H1 (cell line): ENCODE measurements at regions not wholly inside any gene's neighbourhood (a gene's known extent, or its start where the extent isn't known, plus 50 kb on each side); places are given as distances from the start of the nearest gene placed in this dataset.

Source experiments
- CTCF ChIA-PET: fragments of 300-600 bp; sonication (Branson Sonifier 250); formaldehyde crosslinking; loops from one replicate; lab custom pipeline; 2021; ENCODE audit not compliant: partially characterized antibody; lab: Charles Lee
- POLR2A ChIA-PET: fragments of 300-600 bp; sonication (Branson Sonifier 250); formaldehyde crosslinking; loops from one replicate; lab custom pipeline; 2021; ENCODE audit warnings: inconsistent platforms; ENCODE audit not compliant: partially characterized antibody; lab: Charles Lee
- DNase-seq, 2 experiments: peaks; one replicate each; pipeline versions ENCODE4 v3.0.0 to v3.0.0-alpha.2; 2010 to 2022; ENCODE audit warnings: low spot score in 2 of 2, low read depth in 1 of 2, mixed read lengths in 1 of 2
- FAIRE-seq: peaks from 2 replicates; lab custom pipeline; 2011; peaks lifted over from hg19 to GRCh38; lab: Jason Lieb, UNC
- H2AFZ ChIP-seq: 2 replicates; pipeline ENCODE4 v1.8.1; 2012; ENCODE audit warnings: low read length, inconsistent platforms
- H2AK5ac ChIP-seq: 2 replicates; pipeline ENCODE4 v1.6.1; 2013; ENCODE audit warnings: low read depth, low read length
- H2BK120ac ChIP-seq: replicated peaks from 2 replicates; pipeline ENCODE3; 2013; ENCODE audit warnings: low read depth, low read length, inconsistent platforms
- H2BK12ac ChIP-seq: 2 replicates; pipeline ENCODE4 v1.6.1; 2013; ENCODE audit warnings: low read depth, low read length
- H2BK15ac ChIP-seq: 2 replicates; pipeline ENCODE4 v1.6.1; 2013; ENCODE audit warnings: low read length
- H2BK20ac ChIP-seq: 2 replicates; pipeline ENCODE4 v1.6.1; 2013; ENCODE audit warnings: low read length
- H2BK5ac ChIP-seq: 2 replicates; pipeline ENCODE4 v1.6.1; 2013; ENCODE audit warnings: low read depth, low read length
- H3K14ac ChIP-seq: 2 replicates; pipeline ENCODE4 v1.6.1; 2013; ENCODE audit warnings: inconsistent platforms; ENCODE audit not compliant: insufficient read length
- H3K18ac ChIP-seq: 2 replicates; pipeline ENCODE4 v1.6.1; 2013; ENCODE audit warnings: low read length; ENCODE audit errors: extremely low read depth
- H3K23ac ChIP-seq: 2 replicates; pipeline ENCODE4 v1.6.1; 2013; ENCODE audit warnings: inconsistent platforms; ENCODE audit not compliant: insufficient read length
- H3K23me2 ChIP-seq: 2 replicates; pipeline ENCODE4 v1.6.1; 2013; ENCODE audit warnings: low read depth, low read length
- H3K27ac ChIP-seq: 2 replicates; pipeline ENCODE4 v1.6.1; 2011; ENCODE audit warnings: low read depth, low read length, inconsistent platforms
- H3K27me3 ChIP-seq, 4 experiments: replicated peaks in 1 of 4; 1 replicate in 1 of 4; 2 replicates in 3 of 4; pipeline versions ENCODE4 v1.6.1 to v1.8.1; 2011 to 2013; ENCODE audit warnings: low read length in 3 of 4, mild to moderate bottlenecking in 3 of 4, inconsistent platforms in 2 of 4, mixed read lengths in 2 of 4, moderate library complexity in 1 of 4; ENCODE audit not compliant: control insufficient read depth in 3 of 4, insufficient read depth in 3 of 4; ENCODE audit errors: extremely low read depth in 1 of 4
- H3K36me3 ChIP-seq, 4 experiments: 2 replicates each; pipeline versions ENCODE4 v1.6.1 to v1.8.1; 2011 to 2013; ENCODE audit warnings: mild to moderate bottlenecking in 4 of 4, low read length in 3 of 4, moderate library complexity in 2 of 4, control low read depth in 1 of 4, inconsistent platforms in 1 of 4; ENCODE audit not compliant: insufficient read depth in 4 of 4, control insufficient read depth in 2 of 4
- H3K4ac ChIP-seq: replicated peaks from 2 replicates; pipeline ENCODE3; 2013; ENCODE audit warnings: low read length, low read depth, mixed read lengths, inconsistent platforms; ENCODE audit not compliant: insufficient read length
- H3K4me1 ChIP-seq, 4 experiments: replicated peaks in 1 of 4; 1 replicate in 1 of 4; 2 replicates in 3 of 4; pipeline versions ENCODE4 v1.6.1 to v1.8.1; 2011 to 2013; ENCODE audit warnings: low read length in 3 of 4, inconsistent platforms in 2 of 4, mixed read lengths in 1 of 4; ENCODE audit not compliant: insufficient read depth in 4 of 4, control insufficient read depth in 3 of 4
- H3K4me2 ChIP-seq, 2 experiments: 2 replicates each; pipeline versions ENCODE4 v1.6.1 to v1.8.1; 2011 to 2013; ENCODE audit warnings: low read depth in 2 of 2, low read length in 2 of 2, control low read depth in 1 of 2, inconsistent platforms in 1 of 2, mild to moderate bottlenecking in 1 of 2; ENCODE audit not compliant: insufficient read depth in 1 of 2
- H3K4me3 ChIP-seq, 4 experiments: fragments of 200-600, 300-600 bp in 1 of 4; sonication (generic), shearing (Covaris generic), sonication (Bioruptor Twin) in 1 of 4; 2 replicates each; pipeline versions ENCODE4 v1.5.1 to v1.8.1; 2011 to 2016; ENCODE audit warnings: low read length in 4 of 4, low read depth in 3 of 4, control low read depth in 2 of 4, inconsistent platforms in 2 of 4, mild to moderate bottlenecking in 2 of 4, mixed read lengths in 1 of 4, moderate library complexity in 1 of 4; ENCODE audit not compliant: insufficient read depth in 2 of 4; ENCODE audit errors: extremely low read depth in 1 of 4
- H3K56ac ChIP-seq: replicated peaks from 2 replicates; pipeline ENCODE3; 2013; ENCODE audit warnings: low read depth, mild to moderate bottlenecking, mixed read lengths, low read length, inconsistent platforms; ENCODE audit not compliant: insufficient read length
- H3K79me1 ChIP-seq: 2 replicates; pipeline ENCODE4 v1.6.1; 2013; ENCODE audit warnings: low read depth, low read length, control low read depth
- H3K79me2 ChIP-seq, 2 experiments: 2 replicates each; pipeline versions ENCODE4 v1.6.1 to v1.8.1; 2012 to 2013; ENCODE audit warnings: low read length in 2 of 2, mild to moderate bottlenecking in 2 of 2, inconsistent platforms in 1 of 2; ENCODE audit not compliant: insufficient read depth in 2 of 2, control insufficient read depth in 1 of 2
- H3K9ac ChIP-seq, 4 experiments: replicated peaks in 1 of 4; 1 replicate in 1 of 4; 2 replicates in 3 of 4; pipeline versions ENCODE4 v1.6.1 to v1.8.1; 2011 to 2013; ENCODE audit warnings: low read depth in 3 of 4, low read length in 3 of 4, control low read depth in 2 of 4, mild to moderate bottlenecking in 2 of 4, moderate library complexity in 2 of 4, inconsistent platforms in 1 of 4; ENCODE audit errors: extremely low read depth in 1 of 4
- H3K9me3 ChIP-seq, 2 experiments: 2 replicates each; pipeline versions ENCODE4 v1.6.1 to v1.8.1; 2012 to 2013; ENCODE audit warnings: mild to moderate bottlenecking in 2 of 2, moderate library complexity in 2 of 2, control low read depth in 1 of 2, inconsistent platforms in 1 of 2, low read depth in 1 of 2, low read length in 1 of 2, mixed read lengths in 1 of 2; ENCODE audit not compliant: insufficient read depth in 2 of 2
- H4K20me1 ChIP-seq, 2 experiments: replicated peaks in 1 of 2; 2 replicates each; pipeline versions ENCODE3 to v1.8.1; 2011 to 2013; ENCODE audit warnings: inconsistent platforms in 2 of 2, low read length in 2 of 2, mild to moderate bottlenecking in 1 of 2; ENCODE audit not compliant: insufficient read depth in 2 of 2, control insufficient read depth in 1 of 2
- H4K5ac ChIP-seq: 2 replicates; pipeline ENCODE4 v1.6.1; 2013; ENCODE audit warnings: low read length, low read depth, mixed read lengths, inconsistent platforms; ENCODE audit not compliant: insufficient read length
- H4K8ac ChIP-seq: 2 replicates; pipeline ENCODE4 v1.8.0; 2013; ENCODE audit warnings: mild to moderate bottlenecking, moderate library complexity, low read length, inconsistent platforms; ENCODE audit not compliant: insufficient read depth; ENCODE audit errors: extremely low read depth
- H4K91ac ChIP-seq: replicated peaks from 2 replicates; pipeline ENCODE3; 2013; ENCODE audit warnings: low read length, mixed read lengths, inconsistent platforms; ENCODE audit not compliant: insufficient read length
- CBX8 ChIP-seq: fragments of 300-800, 300-1000 bp; sonication (generic); IDR thresholded peaks from 2 replicates; pipeline ENCODE4 v1.7.1; 2016; ENCODE audit warnings: low read depth, low read length, borderline replicate concordance
- MAFK ChIP-seq: IDR thresholded peaks from 2 replicates; pipeline ENCODE4 v1.6.1; 2012; ENCODE audit warnings: low read depth, mild to moderate bottlenecking, improper control_type of control experiment, low read length
- NANOG ChIP-seq: IDR thresholded peaks from 2 replicates; pipeline ENCODE4 v1.6.1; 2011; ENCODE audit warnings: low read length, low read depth, mild to moderate bottlenecking, inconsistent platforms; ENCODE audit not compliant: insufficient read depth, poor library complexity, severe bottlenecking
- POLR2A ChIP-seq, 2 experiments: IDR thresholded peaks; 1 replicate in 1 of 2; 2 replicates in 1 of 2; pipeline ENCODE4 v1.6.1; 2011; ENCODE audit warnings: low read depth in 2 of 2, low read length in 2 of 2, mild to moderate bottlenecking in 2 of 2; ENCODE audit errors: control extremely low read depth in 1 of 2
- SP1 ChIP-seq: IDR thresholded peaks from 2 replicates; pipeline ENCODE4 v1.6.1; 2011; ENCODE audit warnings: low read depth, low read length
- WGBS, 2 experiments: shearing (Covaris generic) in 1 of 2; methylation state at CpG; one replicate each; pipeline versions ENCODE4 v1.1.6 to v1.1.7; 2013 to 2015; ENCODE audit warnings: low lambda C conversion rate in 2 of 2, mixed read lengths in 2 of 2, inconsistent platforms in 1 of 2, low coverage in 1 of 2, missing lambda C conversion rate in 1 of 2; ENCODE audit not compliant: insufficient replicate concordance in 2 of 2, insufficient coverage in 1 of 2, insufficient read length in 1 of 2; ENCODE audit errors: extremely low coverage in 1 of 2, missing lambda C conversion rate in 1 of 2; 5-methylcytosine and 5-hydroxymethylcytosine counted together

GRCh38 chr18:64416990-64417389 is 268.1 kb upstream of the LINC00305 start:
- 30% methylated on average over 1 of the region's 1 CpG; no CpG with 5 or more reads in 1 of the 2 experiments for WGBS, 2 experiments

More at GRCh38 chr18:64416990-64417389, 268.1 kb upstream of the LINC00305 start:
- Histone ChIP-seq H4K20me1 (no peaks in the 10 kb centered on the region), H4K8ac (no peak overlapping the region), H2BK20ac (no peak overlapping the region), H3K9me3 (no peaks in the 10 kb centered on the region; a peak in 1 of 4 replicates), H3K27me3 (peaks cover 0 to 3% (median under 1%) of the 10 kb centered on the region in 4 experiments; a peak in 3 of 7 replicates), H4K5ac (no peak overlapping the region), H3K79me1 (no peaks in the 10 kb centered on the region), H3K9ac (no peak overlapping the region), H3K4me2 (no peak overlapping the region; a peak in 2 of 4 replicates), H2AK5ac (no peak overlapping the region), H3K23ac (no peak overlapping the region), H3K4me3 (peak overlapping the region in 1 of 4 experiments; percentile 21; a peak in 1 of 8 replicates), H3K56ac (no peak overlapping the region), H3K18ac (no peak overlapping the region), H3K79me2 (no peaks in the 10 kb centered on the region), H3K14ac (no peak overlapping the region), H2BK120ac (no peak overlapping the region), H3K36me3 (no peaks in the 10 kb centered on the region; a peak in 1 of 8 replicates), H2BK5ac (no peak overlapping the region), H3K4me1 (peaks cover 0 to 7% (median 0%) of the 10 kb centered on the region in 4 experiments; a peak in 2 of 7 replicates), H3K23me2 (no peaks in the 10 kb centered on the region; the same call in 1 of the 2 replicates), H2BK12ac (no peak overlapping the region), H4K91ac (no peak overlapping the region), H2AFZ (no peak overlapping the region), H3K27ac (no peak overlapping the region), H3K4ac (no peak overlapping the region), H2BK15ac (no peak overlapping the region)
- POLR2A ChIA-PET, result no interaction called here
- TF ChIP-seq MAFK (peak; percentile 36; the same call in 1 of the 2 replicates), CBX8 (no peak), POLR2A (IDR thresholded peaks at IDR 0.05; ENCODE audit: control extremely low read depth in 1 of 2, low read depth in 2 of 2, low read length in 2 of 2) (no peak), NANOG (peak; percentile 20), SP1 (peak; percentile 31; the same call in 1 of the 2 replicates)
- no peak for DNase-seq
- CTCF ChIA-PET, result interaction anchor here (1.1 to 1.9 kb wide), 2 partner anchors 8 to 379 kb away, joined by 4 to 6 read pairs; no protein-coding TSS in a partner anchor
- FAIRE-seq, result no peak
